NT2/D1 (cell line): ENCODE measurements at regions not wholly inside any gene's neighbourhood (a gene's known extent, or its start where the extent isn't known, plus 50 kb on each side); places are given as distances from the start of the nearest gene placed in this dataset.

Experiments used
- SUZ12 ChIP-seq: IDR thresholded peaks from 2 replicates; pipeline ENCODE4 v1.6.1; 2011; ENCODE audit not compliant: insufficient read length, insufficient read depth; ENCODE audit errors: extremely low read depth
- YY1 ChIP-seq: IDR thresholded peaks from 2 replicates; pipeline ENCODE4 v1.6.1; 2011; ENCODE audit not compliant: insufficient read length, insufficient read depth
- ZNF274 ChIP-seq: IDR thresholded peaks from 2 replicates; pipeline ENCODE4 v1.6.1; 2011; ENCODE audit warnings: mild to moderate bottlenecking, low read depth, low read length

DNA sequence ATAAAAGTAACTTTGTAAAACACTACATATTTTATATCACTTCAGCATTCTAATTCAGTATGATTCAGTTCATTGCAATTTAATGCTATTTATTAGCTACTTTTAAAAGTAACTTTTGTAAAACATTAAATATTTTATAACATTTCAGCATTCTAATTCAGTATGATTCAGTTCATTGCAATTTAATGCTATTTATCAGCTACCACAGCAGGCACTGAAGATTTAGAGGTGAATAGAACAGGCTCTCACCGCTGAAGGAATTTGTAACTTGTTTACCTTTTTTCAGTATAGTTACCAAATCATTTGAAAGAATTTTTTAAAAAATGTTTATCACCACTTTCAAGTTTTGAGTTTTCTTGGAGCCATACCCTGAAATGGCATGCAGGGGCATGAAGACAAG lies 266.4 kb upstream of the DAB2 start:
- TF ChIP-seq YY1 (no peak), ZNF274 (no peak), SUZ12 (no peak)
